ENCODE measurements at regions not wholly inside any gene's neighbourhood (a gene's known extent, or its start where the extent isn't known, plus 50 kb on each side); places are given as distances from the start of the nearest gene placed in this dataset.
"Not testable (repeated sequence)": the region's sequence is repeated elsewhere in the genome, so short reads cannot be mapped to it uniquely, and the experiment has no call there.

DNA sequence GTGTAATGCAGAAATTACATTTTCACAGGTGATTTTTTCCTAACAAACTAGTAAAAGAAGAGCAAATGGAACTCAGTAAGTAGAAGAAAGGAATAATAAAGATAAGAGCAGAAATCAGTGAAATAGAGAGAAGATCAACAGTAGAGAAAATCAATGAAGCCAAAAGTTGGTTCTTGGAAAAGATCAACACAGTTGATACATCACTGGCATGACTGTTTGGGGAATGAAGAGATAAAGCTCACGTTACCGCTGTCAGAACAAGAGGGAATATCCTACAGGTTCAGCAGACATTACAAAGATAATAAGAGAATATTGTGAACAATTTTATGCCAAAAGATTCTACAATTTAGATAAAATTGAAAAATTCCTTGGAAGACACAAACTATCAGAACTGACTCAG is 146.4 kb downstream of the ACTR3B start:
- Mint-ChIP-seq H3K27ac (no peak overlapping the region), H3K4me3 (no peak overlapping the region), H3K27me3 (no peaks in the 10 kb centered on the region), H3K4me1 (ENCODE audit: low read depth) (no peaks in the 10 kb centered on the region), H3K36me3 (ENCODE audit: low read depth) (no peaks in the 10 kb centered on the region), H3K9me3 (no peaks in the 10 kb centered on the region)

DNA sequence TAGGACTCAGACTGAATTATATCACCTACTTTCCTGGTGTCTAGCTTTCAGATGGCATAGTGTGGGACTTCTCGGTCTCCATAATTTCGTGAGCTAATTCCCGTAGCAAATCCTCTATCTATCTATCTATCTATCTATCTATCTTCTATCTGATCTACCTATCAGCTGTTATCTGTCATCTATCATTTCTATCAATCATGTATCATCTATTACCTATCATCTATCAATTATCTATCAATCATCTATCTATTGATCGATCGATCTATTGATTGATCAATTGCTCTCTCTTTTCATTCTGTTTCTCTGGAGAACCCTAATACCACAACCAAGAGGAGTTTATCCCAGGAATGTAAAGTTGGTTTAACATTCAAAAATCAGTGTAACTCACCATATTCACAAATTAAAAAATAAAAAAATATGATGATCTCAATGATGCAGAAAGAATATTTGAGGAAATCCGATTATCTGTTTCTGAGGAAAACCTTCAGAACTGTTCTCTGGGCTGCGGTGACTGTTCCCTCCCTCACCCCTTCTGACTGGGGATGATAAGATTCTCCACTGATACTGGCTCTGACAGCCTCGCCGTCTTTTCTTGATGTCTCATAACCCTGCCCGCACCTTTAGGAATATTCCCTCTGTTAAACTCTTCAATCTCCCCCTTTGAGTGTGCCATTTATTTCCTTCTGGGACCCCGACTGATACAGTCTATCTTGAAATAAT is 147.7 kb downstream of the ACTR3B start:
- no peak overlapping the region for H3K27ac Mint-ChIP-seq
- no peaks in the 10 kb centered on the region for H3K27me3 Mint-ChIP-seq
- no peak overlapping the region for H3K4me3 Mint-ChIP-seq
- no peaks in the 10 kb centered on the region for H3K9me3 Mint-ChIP-seq
- H3K36me3 Mint-ChIP-seq (ENCODE audit: low read depth), result no peaks in the 10 kb centered on the region
- no peaks in the 10 kb centered on the region for H3K4me1 Mint-ChIP-seq (ENCODE audit: low read depth)

DNA sequence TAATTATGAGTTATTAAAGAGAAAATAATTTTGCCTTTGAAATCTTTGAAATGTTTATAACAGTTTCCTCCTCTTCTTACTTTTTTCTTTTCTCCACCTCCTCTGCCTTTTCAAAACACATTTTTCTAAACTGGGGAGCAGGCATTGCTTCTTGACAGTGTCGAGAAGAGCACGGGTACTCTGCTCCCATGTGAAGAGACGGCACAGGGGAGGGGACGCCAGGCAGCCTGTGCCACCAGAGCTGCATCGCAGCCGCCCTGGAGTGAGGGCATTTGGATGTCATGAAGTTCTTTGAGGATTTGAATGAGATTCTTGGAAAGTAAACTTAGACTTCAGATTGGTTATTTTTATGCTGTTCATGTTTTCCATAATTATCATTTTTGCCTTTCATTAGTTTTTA is 149.7 kb downstream of the ACTR3B start:
- Mint-ChIP-seq H3K36me3 (ENCODE audit: low read depth) (no peaks in the 10 kb centered on the region), H3K27me3 (no peaks in the 10 kb centered on the region), H3K4me1 (ENCODE audit: low read depth) (no peaks in the 10 kb centered on the region), H3K27ac (no peak overlapping the region), H3K4me3 (no peak overlapping the region), H3K9me3 (no peaks in the 10 kb centered on the region)

DNA sequence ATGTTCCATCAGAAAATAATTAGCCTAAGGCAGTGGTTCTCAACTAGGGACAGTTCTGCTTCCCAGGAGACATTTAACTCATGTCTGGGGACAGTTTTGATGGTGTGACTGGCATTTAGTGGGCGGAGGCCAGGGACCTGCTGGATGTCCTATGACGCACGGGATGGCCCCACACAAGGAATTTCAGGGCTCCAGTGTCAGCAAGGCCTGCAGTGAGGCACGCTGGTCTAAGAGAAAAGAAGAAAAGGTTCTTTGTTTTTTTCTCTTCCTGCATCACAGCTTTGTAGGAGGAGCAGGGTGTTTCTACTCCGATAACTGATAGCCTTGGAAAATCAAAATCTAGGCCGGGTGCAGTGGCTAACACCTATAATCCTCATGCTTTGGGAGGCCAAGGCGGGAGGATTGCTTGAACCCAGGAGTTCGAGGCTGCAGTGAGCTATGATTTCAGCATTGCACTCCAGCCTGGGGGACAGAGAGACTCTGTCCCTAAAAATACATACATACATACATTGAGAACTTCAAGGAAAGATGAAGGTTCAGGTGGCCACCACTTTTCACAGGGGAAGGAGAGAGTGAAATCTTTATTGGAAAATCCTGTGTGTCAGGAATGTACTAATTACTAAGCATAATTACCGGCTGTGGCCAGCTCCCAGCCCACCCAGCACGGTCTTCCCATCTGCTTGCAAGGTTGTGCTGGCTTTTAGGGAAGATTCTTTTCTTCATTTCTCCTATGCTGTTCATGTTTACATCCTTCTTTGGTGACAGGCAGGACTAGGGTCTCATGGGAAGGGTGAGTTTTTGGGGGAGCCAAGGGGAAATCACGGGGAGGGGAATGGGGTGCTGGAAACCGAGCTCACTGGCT is 150.4 kb downstream of the ACTR3B start:
- no peaks in the 10 kb centered on the region for H3K9me3 Mint-ChIP-seq
- no peaks in the 10 kb centered on the region for H3K36me3 Mint-ChIP-seq (ENCODE audit: low read depth)
- H3K27me3 Mint-ChIP-seq, result no peaks in the 10 kb centered on the region
- no peak overlapping the region for H3K27ac Mint-ChIP-seq
- H3K4me1 Mint-ChIP-seq (ENCODE audit: low read depth), result no peaks in the 10 kb centered on the region
- no peak overlapping the region for H3K4me3 Mint-ChIP-seq

DNA sequence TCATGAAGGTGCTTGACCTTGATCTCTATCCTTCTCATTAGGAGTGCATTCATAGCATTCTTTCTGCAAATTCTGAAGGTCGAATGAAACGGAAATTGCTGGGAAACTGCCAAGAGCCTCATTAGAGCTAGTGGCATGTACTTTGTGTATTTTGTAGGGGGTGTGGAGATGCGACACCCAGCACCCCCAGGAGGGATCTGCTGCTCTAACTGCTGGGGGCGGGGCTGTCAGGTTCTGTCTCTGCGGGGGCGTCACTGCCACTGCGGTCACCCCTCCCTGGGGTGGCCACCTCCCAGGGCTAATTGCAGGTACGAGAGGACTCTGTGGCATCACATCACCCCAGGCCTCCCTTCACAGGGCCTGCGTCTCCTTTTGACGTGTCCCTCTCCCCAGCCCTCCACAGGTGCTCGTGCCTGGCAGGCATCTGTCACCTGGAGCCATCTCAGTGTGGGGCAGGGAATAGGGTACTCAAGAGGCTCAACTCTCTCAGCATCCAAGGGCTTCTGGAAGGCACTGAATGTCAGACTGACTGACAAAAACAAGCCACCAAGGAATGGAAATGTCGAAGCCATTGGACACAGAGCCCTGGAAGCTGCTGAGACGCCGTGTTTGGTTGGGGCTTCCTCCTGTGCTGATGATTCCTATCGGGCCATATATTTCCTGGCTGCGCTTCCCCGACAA is 151.1 kb downstream of the ACTR3B start:
- H3K27me3 Mint-ChIP-seq, result no peaks in the 10 kb centered on the region
- no peaks in the 10 kb centered on the region for H3K4me1 Mint-ChIP-seq (ENCODE audit: low read depth)
- no peak overlapping the region for H3K4me3 Mint-ChIP-seq
- H3K36me3 Mint-ChIP-seq (ENCODE audit: low read depth), result no peaks in the 10 kb centered on the region
- no peaks in the 10 kb centered on the region for H3K9me3 Mint-ChIP-seq
- H3K27ac Mint-ChIP-seq, result no peak overlapping the region

DNA sequence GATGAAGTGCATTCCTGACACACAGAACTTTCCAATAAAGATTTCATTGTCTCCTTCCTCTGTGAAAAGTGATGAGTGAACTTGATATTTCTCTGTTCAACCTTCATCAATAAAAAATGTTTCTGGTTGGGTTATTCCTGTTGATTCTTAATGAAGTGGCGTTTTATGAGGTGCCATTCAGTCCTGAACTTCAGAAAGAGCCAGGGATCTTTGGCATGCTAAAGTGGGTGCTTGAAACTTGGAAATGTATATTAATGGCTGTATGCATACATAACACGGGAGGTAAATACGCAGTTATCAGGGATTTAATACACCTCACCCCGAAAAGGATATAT is 151.6 kb downstream of the ACTR3B start:
- Mint-ChIP-seq H3K4me3 (no peak overlapping the region), H3K36me3 (ENCODE audit: low read depth) (no peaks in the 10 kb centered on the region), H3K27ac (no peak overlapping the region), H3K4me1 (ENCODE audit: low read depth) (no peaks in the 10 kb centered on the region), H3K9me3 (no peaks in the 10 kb centered on the region), H3K27me3 (no peaks in the 10 kb centered on the region)

DNA sequence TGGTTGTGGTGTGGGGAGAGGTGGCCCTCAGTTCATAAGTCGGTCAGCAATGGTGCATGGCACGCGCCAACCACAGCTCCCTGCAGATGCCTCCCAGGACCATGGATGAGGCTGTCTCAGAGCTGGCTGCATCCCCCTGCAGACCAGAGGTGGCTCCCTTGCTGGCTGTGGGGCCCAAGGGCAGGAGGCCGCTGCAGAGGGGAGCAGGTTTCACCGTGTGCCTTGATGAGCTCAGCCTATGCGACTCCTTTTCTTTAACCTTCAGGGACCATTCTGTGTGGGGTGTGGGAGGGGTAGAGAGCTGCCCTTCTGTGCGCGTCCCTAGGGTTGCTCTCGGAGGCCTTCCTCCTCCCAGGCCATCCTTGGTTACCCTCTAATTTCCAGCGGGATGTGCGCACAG is 152.4 kb downstream of the ACTR3B start:
- H3K4me1 Mint-ChIP-seq (ENCODE audit: low read depth), result no peaks in the 10 kb centered on the region
- no peak overlapping the region for H3K4me3 Mint-ChIP-seq
- no peaks in the 10 kb centered on the region for H3K9me3 Mint-ChIP-seq
- H3K27ac Mint-ChIP-seq, result no peak overlapping the region
- H3K27me3 Mint-ChIP-seq, result no peaks in the 10 kb centered on the region
- no peaks in the 10 kb centered on the region for H3K36me3 Mint-ChIP-seq (ENCODE audit: low read depth)

DNA sequence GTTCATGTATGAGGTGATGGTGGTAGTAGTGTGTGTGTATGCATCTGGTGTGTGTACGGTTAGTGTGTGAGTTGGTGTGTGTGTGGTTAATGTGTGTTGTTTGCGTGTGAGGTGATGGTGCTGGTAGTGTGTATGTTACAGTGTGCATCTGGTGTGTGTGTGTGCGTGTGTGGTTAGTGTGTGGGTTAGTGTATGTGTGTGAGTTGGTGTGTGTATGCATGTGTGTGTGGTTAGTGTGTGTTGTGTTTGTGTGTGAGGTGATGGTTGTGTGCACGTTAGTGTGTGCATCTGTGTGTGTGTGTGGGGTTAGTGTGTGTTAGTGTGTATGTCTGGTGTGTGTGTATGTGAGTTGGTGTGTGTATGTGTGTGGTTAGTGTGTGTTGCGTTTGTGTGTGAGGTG is 153.0 kb downstream of the ACTR3B start:
- H3K27ac Mint-ChIP-seq, result no peak overlapping the region
- H3K9me3 Mint-ChIP-seq, result no peaks in the 10 kb centered on the region
- H3K27me3 Mint-ChIP-seq, result no peaks in the 10 kb centered on the region
- no peaks in the 10 kb centered on the region for H3K36me3 Mint-ChIP-seq (ENCODE audit: low read depth)
- no peak overlapping the region for H3K4me3 Mint-ChIP-seq
- no peaks in the 10 kb centered on the region for H3K4me1 Mint-ChIP-seq (ENCODE audit: low read depth)

DNA sequence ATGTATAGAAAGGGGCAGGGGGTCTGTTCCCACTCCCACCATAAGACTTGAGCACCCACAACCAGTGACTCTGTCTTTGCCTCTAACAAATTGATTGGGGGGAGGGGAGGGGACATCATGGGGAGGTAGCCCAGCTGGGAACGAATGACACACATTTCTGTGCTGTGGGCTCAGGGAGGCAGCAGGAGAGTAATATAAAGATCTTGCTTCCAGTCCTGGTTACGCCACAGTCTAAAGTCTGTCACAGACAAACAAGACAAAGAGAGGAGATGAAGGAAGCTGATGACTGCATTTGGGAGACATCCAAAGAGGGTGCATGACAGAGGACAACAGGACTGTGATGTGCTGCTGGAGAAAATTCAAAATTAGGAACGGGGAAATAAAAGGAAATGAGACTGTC is 153.9 kb downstream of the ACTR3B start:
- Mint-ChIP-seq H3K9me3 (peaks cover 6% of the 10 kb centered on the region), H3K4me3 (no peak overlapping the region), H3K27me3 (no peaks in the 10 kb centered on the region), H3K36me3 (ENCODE audit: low read depth) (no peaks in the 10 kb centered on the region), H3K4me1 (ENCODE audit: low read depth) (no peaks in the 10 kb centered on the region), H3K27ac (no peak overlapping the region)

DNA sequence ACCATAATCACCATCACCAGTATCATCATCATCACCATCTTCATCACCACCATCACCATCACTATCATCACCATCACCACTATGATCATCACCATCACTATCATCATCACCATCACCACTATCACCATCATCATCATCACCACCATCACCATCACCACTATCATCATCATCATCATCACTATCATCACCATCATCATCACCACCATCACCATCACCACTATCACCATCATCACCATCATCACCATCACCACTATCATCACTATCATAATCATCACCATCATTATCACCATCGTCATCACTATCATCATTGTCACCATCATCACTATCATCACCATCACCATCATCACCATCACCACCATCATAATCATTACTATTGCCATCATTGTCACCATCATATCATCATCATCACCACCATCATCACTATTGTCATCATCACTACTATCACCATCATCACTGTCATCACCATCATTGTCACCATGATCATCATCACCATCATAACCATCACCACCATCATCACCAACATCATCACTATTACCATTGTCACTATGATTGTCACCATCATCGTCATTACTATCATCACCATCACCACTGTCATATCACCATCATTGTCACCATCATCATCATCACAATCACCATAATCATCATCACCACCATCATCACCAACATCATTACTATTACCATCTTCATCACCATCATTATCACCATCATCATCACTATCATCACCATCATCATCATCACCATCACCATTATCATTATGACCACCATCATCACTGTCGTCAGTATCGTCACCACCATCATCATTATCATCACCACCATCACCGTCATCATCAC is 154.7 kb downstream of the ACTR3B start:
- H3K4me1 Mint-ChIP-seq (ENCODE audit: low read depth), result no peaks in the 10 kb centered on the region
- H3K4me3 Mint-ChIP-seq, result no peak overlapping the region
- H3K27ac Mint-ChIP-seq, result no peak overlapping the region
- H3K27me3 Mint-ChIP-seq, result no peaks in the 10 kb centered on the region
- peaks cover 6% of the 10 kb centered on the region for H3K9me3 Mint-ChIP-seq
- no peaks in the 10 kb centered on the region for H3K36me3 Mint-ChIP-seq (ENCODE audit: low read depth)

DNA sequence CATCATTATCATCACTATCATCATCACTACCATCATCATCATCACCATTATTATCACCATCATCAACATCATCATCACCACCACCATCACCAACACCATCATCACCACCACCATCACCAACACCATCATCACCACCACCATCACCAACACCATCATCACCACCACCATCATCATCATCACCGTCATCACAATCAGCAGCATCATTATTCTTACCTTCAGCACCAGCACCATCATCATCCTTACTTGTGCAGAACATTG is 155.2 kb downstream of the ACTR3B start:
- H3K4me3 Mint-ChIP-seq; H3K4me1 Mint-ChIP-seq (ENCODE audit: low read depth); H3K27ac Mint-ChIP-seq; H3K36me3 Mint-ChIP-seq (ENCODE audit: low read depth); H3K27me3 Mint-ChIP-seq; H3K9me3 Mint-ChIP-seq: not testable (repeated sequence)

DNA sequence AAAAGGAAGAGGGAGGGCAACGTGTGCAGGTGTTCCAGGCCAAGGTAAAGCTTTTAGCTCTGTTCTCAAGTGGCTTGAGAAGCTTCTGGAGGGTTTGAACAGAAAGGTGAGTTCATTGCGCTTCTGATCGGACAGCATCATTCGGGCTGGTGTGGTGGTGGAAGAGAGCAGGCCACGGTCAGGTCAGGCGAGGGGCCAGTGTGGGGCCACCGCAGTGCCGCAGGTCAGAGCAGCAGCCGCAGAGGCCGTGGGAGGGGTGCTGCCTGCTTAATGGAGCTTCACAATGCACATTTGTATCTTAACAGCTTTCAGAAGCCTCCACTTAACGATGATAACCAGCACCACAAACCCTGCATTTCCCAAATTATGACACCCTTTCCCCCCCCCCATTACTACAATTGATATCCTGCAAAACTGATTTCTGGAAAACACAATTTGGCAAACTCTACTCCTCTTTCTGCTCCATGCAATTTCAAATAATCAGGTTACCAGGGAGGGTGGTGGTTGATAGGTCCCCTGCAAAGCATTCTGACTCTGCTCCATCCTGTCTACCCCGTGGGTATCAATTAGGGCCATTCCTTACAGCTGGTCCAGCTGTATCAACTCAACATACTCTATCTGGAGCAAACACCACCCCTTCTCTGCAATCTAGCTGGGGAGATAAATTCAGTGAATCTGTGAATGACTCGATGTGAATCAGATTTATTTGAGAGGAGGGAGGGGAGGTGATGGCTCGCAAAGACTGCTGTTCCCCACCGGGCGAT is 162.9 kb downstream of the ACTR3B start:
- H3K27ac Mint-ChIP-seq, result no peak overlapping the region
- no peak overlapping the region for H3K4me3 Mint-ChIP-seq
- H3K4me1 Mint-ChIP-seq (ENCODE audit: low read depth), result no peaks in the 10 kb centered on the region
- peaks cover 24% of the 10 kb centered on the region for H3K9me3 Mint-ChIP-seq
- peaks cover 40% of the 10 kb centered on the region for H3K27me3 Mint-ChIP-seq
- H3K36me3 Mint-ChIP-seq (ENCODE audit: low read depth), result peaks cover 4% of the 10 kb centered on the region

DNA sequence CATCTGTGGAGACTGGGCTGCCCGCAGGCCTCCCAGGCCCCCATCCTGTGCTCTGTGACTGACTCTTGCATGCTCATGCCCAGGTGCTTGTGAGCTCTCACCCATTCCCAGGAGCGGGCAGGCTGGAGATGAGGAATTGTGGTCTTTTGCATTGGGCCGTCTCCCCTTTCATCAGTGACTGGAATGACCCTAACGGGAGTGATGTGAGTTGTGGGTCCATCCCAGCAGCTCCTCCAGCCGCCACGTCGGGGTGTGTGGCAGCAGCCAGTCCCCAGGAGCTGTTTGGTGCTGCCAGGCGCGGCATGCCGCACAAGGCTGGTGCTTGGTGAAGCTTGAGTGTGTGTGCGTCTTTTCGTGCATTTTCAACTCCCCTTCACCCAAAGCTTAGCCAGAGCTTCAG is 164.2 kb downstream of the ACTR3B start:
- Mint-ChIP-seq H3K4me1 (ENCODE audit: low read depth) (no peaks in the 10 kb centered on the region), H3K36me3 (ENCODE audit: low read depth) (peaks cover 4% of the 10 kb centered on the region), H3K27ac (no peak overlapping the region), H3K4me3 (no peak overlapping the region), H3K27me3 (peaks cover 40% of the 10 kb centered on the region), H3K9me3 (peaks cover 18% of the 10 kb centered on the region)

DNA sequence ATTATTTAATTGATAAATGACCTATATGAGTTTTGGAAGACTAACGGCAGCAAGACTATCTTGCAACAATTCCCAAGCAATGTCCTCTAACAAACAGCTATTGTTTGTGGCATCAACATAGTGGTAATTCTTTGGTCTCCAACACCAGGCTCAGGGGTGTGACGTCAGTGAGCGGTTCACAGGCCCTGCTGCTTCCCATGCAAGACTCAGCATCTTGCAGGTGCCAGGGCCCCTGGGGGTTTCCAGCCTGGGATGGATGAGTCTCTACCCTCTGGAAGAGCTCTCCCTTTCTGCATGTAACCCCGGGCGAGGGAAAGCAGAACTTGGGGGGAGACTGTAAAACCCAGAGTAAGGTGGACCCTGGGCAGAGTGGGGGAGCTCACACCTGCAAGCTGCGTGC is 164.7 kb downstream of the ACTR3B start:
- Mint-ChIP-seq H3K27ac (no peak overlapping the region), H3K36me3 (ENCODE audit: low read depth) (peaks cover 4% of the 10 kb centered on the region), H3K4me1 (ENCODE audit: low read depth) (no peaks in the 10 kb centered on the region), H3K4me3 (no peak overlapping the region), H3K9me3 (peaks cover 21% of the 10 kb centered on the region), H3K27me3 (peaks cover 42% of the 10 kb centered on the region)

Measured in stimulated activated naive CD8-positive, alpha-beta T cell treated with anti-CD3 and anti-CD28 coated beads, Interleukin-15, Interleukin-2, amounts not matched to agents 100 ng/mL and 50 ng/mL, for 24 hours (primary cell).